ENCODE measurements at regions not wholly inside any gene's neighbourhood (a gene's known extent, or its start where the extent isn't known, plus 50 kb on each side); places are given as distances from the start of the nearest gene placed in this dataset.

DNA sequence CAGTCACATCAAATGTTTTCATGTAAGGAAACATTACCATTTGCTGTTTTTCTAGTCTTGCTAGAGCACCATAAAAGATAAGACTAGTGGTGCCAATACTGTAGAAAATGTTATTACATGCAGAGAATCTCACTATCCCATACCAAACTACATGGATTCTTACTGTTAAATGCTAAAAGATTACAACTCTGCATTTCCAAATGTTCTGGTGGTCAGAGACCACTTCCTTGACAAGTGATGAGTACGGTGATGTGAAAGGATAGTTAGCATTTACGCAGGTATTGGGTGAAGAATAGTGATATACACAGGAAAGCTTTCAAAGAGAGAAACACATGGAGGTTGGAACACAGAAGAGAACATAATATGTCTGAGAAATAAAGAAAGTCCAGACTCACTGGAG, 98.2 kb downstream of the GGTLC2 start:
- TF ChIP-seq, protein P1, sequence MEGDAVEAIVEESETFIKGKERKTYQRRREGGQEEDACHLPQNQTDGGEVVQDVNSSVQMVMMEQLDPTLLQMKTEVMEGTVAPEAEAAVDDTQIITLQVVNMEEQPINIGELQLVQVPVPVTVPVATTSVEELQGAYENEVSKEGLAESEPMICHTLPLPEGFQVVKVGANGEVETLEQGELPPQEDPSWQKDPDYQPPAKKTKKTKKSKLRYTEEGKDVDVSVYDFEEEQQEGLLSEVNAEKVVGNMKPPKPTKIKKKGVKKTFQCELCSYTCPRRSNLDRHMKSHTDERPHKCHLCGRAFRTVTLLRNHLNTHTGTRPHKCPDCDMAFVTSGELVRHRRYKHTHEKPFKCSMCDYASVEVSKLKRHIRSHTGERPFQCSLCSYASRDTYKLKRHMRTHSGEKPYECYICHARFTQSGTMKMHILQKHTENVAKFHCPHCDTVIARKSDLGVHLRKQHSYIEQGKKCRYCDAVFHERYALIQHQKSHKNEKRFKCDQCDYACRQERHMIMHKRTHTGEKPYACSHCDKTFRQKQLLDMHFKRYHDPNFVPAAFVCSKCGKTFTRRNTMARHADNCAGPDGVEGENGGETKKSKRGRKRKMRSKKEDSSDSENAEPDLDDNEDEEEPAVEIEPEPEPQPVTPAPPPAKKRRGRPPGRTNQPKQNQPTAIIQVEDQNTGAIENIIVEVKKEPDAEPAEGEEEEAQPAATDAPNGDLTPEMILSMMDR (IDR thresholded peaks at IDR 0.05; ENCODE audit: poor library complexity, severe bottlenecking): no peak
- TF ChIP-seq MXI1 (conservative IDR thresholded peaks at IDR 0.05; ENCODE audit: poor library complexity, severe bottlenecking) (no peak), EP300 (conservative IDR thresholded peaks at IDR 0.05; ENCODE audit: poor library complexity, severe bottlenecking) (no peak)

All from neural cell (in vitro differentiated cells).